DMS53 (cell line): ENCODE measurements at regions not wholly inside any gene's neighbourhood (a gene's known extent, or its start where the extent isn't known, plus 50 kb on each side); places are given as distances from the start of the nearest gene placed in this dataset.
"Not testable (repeated sequence)": the region's sequence is repeated elsewhere in the genome, so short reads cannot be mapped to it uniquely, and the experiment has no call there.

ENCODE experiments used
- DNase-seq: peaks from one replicate; lab custom pipeline; 2025; lab: John Stamatoyannopoulos, UW

DNA sequence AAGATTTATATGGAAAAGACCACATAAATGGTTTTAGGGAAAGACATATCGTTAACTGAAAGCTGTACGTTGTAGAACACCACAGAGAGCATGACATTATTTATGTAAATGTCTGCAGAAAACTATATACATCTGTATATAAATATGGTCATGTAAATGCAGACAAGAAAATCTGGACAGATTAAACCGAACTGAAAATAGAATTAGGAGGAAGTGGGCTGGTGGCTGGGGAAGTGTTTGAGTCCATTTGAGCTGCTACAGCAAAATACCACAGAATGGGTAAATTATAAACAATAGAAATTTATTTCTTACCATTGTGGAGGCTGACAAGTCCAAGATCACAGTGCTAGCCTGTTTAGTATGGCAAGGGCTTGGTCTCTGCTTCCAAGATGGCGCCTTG, 56.3 kb upstream of the USP6NL start:
- DNase-seq = no peak

DNA sequence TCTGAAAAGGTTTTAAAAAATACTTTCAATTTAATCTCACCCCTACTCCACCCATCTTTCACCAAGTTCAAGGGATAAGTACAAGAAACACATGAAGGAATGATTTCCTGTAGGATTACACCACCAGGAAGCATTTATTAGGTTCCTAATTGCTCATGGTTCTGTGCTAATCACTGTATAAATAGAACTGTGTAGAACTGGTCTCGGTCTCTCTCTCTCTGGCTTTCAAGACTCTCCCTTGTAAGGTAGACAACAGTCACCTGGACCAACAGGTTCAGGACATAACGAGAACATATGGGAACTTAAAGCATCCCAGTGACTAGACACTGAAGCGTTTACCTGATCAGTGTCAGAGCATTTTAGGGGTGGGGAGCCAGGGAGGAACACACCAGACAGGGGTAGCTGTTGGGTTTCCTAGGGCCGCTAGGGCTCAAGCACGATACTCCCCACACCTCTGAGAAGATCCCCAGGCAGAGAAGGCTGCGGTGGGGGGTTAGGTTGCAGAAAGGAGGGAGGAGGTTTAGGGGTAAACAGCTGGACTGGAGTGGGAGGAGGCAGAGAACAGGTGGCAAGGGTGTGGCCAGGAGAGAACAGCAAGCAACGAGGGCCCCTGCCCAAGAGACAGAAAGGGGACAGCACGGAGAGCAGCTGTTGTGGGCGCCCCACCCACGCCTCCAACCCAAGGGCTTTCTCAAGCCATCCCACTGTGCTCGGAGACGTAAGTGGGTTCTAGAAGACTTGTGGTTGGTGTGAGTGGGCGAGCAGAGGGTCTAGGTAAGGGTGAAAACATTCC, 52.5 kb upstream of the USP6NL start:
- DNase-seq = no peak

DNA sequence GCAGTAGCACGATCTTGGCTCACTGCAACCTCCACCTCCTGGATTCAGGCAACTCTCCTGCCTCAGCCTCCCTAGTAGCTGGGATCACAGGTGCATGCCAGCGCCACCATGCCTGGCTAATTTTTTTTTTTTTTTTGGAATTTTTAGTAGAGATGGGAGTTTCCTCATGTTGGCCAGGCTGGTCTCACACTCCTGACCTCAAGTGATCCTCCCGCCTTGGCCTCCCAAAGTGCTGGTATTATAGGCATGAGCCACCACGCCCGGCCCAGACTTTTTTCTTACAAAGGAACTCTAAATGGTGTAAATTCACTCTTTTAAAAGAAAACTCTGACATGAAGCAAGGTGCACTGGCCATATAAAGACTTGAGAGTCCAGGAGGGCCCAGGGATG, 51.7 kb upstream of the USP6NL start:
- DNase-seq = not testable (repeated sequence)

DNA sequence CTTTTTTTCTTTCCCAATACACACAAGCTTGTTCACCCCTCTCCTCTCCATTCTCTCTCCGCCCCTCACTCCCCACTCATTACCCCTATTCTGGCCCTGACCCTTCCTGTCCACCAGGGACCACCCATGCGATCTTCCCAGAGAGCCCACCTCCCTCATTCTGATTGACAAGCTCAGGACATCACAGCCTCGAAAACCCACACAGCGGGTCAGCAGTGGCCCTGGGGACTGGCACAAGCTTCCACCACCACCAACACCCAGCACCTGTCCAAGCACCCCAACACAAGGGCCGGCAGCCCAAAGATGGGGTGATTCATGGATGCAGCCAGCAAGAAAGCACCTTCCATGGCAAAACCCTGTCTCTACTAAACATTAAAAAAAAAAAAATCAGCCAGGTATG, 50.0 kb upstream of the USP6NL start:
- DNase-seq = no peak
